ENCODE measurements at regions not wholly inside any gene's neighbourhood (a gene's known extent, or its start where the extent isn't known, plus 50 kb on each side); places are given as distances from the start of the nearest gene placed in this dataset.

DNA sequence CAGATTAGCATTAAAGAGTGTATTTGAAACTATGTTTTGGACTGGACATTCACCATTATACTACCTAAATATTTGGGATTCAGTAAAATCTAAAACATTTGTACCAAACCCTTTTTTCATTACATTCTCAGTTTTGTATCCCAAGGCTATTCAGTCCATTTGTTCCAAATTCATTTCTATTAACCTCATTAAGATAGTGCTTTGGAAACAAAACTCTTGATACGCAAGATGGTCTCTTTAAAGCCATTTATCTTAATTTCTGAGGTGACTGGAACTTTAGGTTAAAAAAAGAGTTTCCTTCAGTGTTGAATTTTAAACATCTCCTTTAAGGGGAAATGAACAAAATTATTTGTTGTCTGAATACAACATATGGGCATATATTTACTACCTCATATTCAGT, 702.5 kb upstream of the GRAMD2B start:
- intact Hi-C loops (cut with DNase I), result no loop called here
- no peak for DNase-seq (ENCODE audit: low spot score)

DNA sequence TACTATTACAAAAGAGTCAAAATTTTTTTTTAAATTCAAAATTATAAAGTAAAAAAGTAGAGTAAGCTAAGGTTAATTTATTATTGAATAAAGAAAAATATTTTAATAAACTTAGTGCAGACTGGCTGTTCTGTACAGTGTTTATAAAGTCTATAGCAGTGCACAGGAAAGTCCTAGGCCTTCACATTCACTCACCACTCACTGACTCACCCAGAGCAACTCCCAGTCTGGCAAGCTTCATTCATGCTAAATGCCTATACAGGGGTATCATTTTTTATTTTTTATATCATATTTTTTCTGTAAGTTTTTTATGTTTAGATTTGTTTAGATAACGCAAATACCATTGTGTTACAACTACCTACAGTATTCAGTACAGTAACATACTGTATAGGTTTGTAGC, 700.7 kb upstream of the GRAMD2B start:
- intact Hi-C loops (cut with DNase I), result no loop called here
- no peak for DNase-seq (ENCODE audit: low spot score)

DNA sequence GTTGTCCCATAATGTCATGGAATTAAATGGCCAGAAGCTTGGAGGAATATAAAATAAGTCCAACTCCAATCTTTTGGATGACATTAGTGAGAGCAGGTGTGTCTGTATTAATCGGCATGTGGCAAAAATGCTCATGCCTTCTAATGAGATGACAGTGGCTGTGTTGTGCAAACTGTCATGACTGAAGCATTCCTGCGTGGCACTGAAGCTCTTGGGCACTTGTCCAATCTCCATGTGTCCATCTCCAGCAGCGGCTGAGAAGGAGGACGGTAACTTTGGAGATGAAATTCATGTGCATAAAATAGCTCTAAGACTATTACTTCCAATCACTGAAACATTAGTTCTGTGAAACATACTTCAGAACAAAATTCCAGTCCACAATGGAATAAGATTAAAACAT, 697.5 kb upstream of the GRAMD2B start:
- no peak for DNase-seq (ENCODE audit: low spot score)
- intact Hi-C loops (cut with DNase I), result no loop called here

DNA sequence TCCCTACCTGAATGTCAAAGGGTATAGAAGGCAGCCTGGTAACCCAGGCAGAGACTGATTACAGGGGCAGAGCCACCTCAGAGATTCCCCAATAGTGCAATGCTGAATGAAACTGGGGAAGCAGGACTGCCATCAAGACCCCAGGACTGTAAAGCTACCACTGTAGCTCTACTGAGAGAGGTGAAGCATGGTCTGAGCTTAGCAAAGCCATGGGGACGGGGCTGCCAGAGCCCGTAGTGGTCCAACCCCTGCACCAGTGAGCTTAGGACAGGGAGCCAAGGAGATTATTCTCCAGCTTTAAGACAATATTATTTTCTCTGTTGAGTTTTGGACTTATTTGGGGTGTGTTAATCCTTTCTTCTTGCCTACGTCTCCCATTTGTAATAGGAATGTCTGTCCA, 679.3 kb upstream of the GRAMD2B start:
- intact Hi-C loops (cut with DNase I), result no loop called here
- DNase-seq (ENCODE audit: low spot score), result no peak

DNA sequence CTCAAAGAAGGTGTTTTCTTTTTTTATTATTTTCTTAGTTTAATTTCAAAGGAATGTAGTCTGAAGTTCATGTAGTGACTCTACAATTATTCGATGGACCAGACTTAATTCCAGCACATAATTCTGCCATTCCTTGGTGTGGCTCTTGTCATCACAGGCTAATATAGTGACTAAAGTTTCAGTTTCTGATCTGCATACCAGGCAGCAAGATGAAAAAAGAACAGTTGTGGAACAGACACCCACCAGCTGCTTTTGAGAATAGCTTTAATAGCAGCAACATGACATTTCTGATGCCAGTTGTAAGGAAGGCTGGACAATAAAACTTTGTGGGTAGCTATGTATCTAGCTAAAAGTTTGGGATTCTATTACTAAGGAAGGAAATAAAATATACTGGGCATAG, 676.3 kb upstream of the GRAMD2B start:
- DNase-seq (ENCODE audit: low spot score), result no peak
- intact Hi-C loops (cut with DNase I), result no loop called here

DNA sequence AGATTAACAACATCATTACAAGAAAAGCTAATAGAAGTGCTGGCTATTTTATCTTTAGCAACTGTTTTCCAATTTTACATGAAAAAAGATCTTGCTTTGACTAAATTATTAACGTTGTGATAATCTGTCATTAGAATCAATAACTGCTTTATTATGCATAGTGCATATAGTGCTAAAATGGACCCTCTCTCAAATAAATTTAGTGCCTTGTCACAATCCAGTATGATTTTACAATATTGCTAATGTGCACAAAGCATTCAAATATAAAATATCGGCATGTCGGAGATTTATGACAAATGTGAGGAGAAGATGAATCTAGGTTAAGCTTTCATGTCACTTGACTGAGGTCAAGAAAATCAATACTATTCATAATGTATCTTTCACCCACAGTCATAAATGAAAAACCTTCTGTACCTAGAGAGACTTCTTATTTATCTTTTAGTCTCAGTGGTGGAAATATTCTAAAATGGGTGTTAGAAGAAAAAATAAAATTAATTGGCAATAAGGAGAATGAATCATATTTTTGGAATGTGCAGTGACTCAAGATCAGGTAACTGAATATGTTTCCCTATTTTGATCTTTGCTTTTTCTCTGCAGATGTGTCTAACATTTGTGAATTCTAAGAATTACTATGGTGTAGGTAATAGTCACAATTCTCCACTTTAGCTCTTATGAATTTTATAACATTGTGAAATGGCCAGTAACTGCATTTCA, 672.9 kb upstream of the GRAMD2B start:
- no peak for DNase-seq (ENCODE audit: low spot score)
- intact Hi-C loops (cut with DNase I), result no loop called here

DNA sequence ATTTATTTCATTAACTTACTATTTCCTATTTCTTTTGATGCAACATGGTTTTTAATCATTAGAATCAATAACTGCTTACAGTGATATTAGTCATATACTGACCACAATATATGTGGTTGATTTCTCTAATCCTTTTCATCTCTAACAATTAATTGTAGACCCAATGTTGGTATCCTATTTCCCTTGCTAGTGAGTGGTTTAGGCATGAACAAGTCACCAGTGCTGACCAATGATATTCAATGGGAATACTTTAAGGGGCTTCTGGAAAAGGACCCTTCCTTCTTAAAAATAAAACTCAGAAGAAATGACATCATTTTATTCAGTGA, 672.4 kb upstream of the GRAMD2B start:
- no peak for DNase-seq (ENCODE audit: low spot score)
- intact Hi-C loops (cut with DNase I), result no loop called here

DNA sequence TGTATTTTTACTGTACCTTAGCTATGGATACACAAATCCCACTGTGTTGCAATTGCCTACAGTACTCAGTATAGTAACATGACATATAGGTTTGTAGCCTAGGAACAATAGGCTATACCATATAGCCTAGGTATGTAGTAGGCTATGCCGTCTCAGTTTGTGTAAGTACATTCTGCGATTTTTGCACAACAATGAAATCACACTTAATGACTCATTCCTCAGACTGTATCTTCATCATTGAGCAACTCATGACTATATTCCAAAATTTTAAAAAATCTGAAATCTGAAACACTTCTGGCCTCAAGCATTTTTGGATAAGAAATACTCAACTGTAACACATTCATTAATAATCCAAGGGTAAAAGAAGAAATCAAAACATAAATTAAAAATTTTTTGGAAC, 666.8 kb upstream of the GRAMD2B start:
- no peak for DNase-seq (ENCODE audit: low spot score)
- intact Hi-C loops (cut with DNase I), result no loop called here

DNA sequence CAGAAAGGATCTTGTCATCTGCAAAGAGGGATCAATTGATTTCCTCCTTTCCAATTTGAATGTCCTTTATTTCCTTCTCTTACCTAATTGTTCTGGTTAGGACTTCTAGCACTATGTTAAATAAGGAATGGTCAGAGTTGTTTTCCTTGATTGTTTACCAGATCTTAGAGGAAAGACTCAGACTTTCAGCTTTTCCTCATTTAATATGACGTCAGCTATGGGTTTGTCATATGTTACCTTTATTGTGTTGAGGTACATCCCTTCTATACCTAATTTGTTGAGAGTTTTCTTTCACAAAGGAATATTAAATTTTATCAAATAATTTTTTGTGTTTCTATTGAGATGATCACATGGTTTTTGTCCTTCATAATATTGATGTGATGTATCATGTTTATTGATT, 656.5 kb upstream of the GRAMD2B start:
- no peak for DNase-seq (ENCODE audit: low spot score)
- intact Hi-C loops (cut with DNase I), result no loop called here

DNA sequence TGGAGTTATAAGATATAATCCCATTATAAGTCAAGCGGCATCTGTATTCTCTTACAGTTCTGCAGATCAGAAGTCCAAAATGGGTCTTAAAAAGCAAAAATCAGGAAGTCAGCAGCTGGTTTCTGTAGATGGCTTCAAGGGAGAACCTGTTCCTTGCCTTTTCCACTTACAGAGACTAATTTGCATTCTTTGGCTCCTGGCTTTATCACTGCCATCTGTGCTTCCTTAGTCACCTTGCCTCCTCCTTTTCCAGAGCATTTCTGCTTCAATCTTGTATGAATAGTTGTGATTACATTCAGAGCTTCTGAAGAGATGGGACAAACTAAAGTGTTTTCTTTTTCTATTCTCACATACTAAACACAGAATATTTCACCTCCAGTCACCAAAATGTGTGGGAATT, 647.3 kb upstream of the GRAMD2B start:
- DNase-seq (ENCODE audit: low spot score), result no peak
- intact Hi-C loops (cut with DNase I), result no loop called here

DNA sequence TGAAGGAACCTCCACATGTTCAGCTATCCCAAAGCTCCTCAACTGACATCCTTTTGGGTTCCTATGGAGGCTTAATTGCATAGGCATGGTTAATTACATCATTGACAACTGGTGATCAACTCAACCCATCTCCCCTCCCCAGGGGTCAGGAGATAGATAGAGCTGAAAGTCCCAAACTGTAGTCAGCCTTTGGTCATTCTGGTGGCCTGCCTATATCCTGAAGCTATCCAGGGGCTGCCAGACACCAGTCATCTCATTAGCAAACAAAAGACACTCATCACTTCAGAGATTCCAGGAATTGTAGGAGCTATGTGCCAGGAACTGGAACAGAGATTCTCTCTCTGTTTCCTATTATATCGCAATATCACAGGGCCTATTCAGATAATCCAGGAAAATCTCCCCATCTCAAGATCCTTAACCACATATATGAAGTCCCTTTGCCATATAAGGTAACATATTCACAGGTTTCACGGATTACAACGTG, 646.5 kb upstream of the GRAMD2B start:
- no peak for DNase-seq (ENCODE audit: low spot score)
- intact Hi-C loops (cut with DNase I), result no loop called here

DNA sequence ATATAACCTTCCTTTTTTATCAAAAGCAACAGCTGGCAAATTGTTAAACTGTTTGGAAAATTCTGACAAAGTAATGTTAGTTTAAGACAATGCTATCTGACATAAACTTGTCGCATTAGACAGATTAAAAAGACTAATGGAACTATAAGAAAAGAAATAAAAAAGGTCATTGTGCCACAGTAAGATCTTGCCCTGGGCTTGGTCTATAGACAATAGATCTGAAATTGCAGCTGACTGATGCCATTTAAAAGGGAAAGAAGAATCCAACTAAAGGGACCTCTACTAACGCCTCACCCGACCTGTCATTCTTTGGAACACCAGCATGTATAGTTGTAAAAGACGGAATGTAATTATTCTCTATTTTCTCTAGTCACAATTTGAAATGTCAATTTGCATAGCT, 644.4 kb upstream of the GRAMD2B start:
- intact Hi-C loops (cut with DNase I), result no loop called here
- DNase-seq (ENCODE audit: low spot score), result no peak

DNA sequence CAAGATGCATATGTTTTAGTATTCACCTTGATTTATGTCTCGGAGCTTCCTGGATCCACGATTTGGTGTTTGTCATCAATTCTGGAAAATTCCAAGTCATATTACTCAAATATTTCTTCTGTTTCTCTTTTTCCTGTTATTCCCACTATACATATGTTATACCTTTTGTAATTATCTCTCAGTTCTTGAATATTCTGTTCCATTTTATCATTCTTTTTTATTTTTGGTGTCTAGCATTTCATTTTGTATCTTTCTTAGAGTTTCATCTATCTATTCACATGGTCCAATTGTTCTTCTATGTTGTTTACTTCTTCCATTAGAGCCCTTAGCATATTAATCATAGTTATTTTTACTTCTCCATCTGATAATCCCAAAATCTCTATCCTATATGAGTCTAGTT, 637.8 kb upstream of the GRAMD2B start:
- no peak for DNase-seq (ENCODE audit: low spot score)

DNA sequence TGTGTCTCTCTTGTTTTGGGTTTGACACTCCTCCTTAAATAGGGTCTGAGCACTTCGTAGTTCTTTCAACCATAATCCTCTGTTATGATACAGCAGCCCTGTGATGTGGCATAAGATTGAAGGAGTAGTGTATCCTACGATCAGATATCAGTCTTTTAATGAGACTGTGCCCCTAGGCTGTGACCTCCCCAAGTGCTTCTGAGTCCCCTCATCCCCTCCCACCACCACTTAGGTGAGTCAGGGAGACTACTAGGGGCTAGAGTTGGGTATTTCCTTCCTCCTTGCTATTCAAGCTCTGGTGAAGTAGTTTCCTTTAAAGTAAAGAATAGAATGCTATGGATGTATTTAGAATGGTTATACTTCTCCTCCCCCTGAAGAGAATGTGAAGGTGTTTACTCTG, 637.2 kb upstream of the GRAMD2B start:
- intact Hi-C loops (cut with DNase I), result no loop called here
- DNase-seq (ENCODE audit: low spot score), result no peak

More for the DNA sequence above, 637.8 kb upstream of the GRAMD2B start:
- intact Hi-C loops (cut with DNase I), result no loop called here

DNA sequence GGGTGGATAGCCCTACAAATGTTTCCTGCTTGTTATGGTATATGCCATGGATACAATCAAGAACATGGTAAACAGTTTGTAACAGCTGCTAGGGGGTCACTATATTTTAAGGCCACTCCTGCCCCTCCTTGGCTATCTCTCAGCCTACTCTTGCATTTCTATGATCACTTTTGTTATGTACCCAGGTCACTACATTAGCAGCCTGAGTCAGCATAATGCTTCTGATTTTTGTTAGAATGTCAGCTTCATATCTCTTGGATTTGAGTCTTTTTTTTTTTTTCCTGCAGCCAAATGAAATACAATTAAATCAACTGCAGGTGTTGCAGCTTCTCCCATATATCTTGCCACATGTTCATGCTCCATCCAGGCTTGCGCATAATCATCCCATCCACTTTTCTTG, 629.7 kb upstream of the GRAMD2B start:
- intact Hi-C loops (cut with DNase I), result no loop called here
- no peak for DNase-seq (ENCODE audit: low spot score)

DNA sequence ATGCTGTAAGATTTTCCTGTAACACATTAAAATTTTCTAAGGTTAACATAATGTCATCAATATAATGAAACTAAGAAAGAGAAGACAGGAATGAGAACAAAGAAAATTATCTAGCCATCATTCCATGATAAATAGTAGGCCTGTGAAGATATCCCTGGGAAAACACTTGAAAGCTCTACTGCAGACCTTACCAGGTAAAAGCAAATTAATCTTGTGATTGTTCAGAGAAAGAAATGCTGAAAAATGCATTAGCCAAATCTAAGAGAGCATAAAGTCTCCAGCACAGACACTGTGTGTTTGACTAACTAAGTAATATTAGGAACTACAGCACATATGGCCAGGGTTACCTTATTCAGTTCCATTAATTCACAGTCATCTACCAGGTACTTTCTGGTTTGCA, 628.3 kb upstream of the GRAMD2B start:
- no peak for DNase-seq (ENCODE audit: low spot score)
- intact Hi-C loops (cut with DNase I), result no loop called here

DNA sequence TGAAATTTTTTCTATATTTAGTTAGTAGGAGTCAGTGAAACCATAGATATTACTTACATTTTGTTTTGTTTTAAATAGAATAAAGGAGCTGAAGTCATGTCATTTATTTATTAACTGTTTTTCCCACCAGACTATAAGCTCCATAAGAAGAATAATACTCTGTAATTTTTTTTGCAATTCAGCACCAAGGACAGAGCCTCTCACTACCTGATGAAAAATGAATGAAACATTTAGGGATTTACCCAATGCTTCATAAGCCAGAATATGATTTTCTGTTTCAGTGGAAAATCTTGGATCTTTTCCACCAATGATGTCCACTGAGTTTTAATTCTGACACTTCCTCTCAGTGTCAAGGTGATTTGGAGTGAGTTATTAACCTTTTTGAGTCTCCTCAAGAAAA, 624.9 kb upstream of the GRAMD2B start:
- intact Hi-C loops (cut with DNase I), result no loop called here
- DNase-seq (ENCODE audit: low spot score), result no peak

DNA sequence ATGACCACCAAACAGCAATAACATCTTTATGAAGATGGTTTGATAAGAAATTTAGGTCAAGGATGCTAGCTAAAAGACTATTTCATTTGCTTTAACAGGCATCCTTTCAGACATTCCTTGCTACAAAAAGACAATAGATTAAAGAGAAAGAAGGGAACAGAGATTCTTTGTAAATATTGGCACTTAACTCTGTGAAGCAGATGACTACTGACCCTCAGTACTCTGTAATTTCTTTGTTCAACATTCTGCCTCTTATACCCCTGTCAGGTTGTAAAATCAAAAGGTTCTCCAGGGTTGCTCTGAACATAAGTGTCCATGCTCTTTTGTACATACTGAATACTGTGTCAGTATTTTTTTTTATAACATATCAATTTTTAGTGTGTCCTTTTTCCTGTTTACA, 610.6 kb upstream of the GRAMD2B start:
- no peak for DNase-seq (ENCODE audit: low spot score)
- intact Hi-C loops (cut with DNase I), result no loop called here

DNA sequence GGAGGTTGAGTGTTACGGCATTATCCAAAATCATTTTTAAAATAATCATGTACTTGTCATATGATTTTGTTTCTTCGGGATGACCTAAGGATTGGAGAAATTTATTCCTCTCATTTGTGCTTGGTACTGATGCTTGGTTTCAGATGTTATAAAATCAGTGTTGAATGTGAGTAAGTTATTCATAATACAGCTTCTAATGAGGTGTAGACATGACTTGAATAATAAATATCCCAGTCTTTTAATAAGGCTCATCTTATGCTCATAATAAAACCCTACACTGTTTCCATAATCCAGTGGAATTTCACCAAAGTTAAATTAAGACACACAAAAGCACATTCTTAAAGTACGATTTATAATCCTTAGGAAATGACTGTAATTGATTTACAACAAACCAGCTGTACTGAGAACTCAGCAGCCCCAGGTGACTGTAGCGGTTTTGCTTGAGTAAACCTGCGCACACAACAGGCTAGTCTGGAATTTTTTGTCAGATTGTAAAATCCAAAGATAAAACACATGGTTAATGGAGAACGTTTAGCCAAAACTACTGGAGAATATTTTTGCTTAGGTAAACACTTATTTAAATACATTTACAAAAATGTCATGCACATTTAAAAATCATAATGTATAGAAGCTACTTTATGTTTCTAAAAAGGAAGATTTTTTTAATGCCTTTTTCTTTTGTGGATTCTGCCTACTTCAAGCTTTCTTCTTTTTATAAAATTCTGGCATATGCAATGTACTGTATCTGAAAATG, 609.8 kb upstream of the GRAMD2B start:
- no peak for DNase-seq (ENCODE audit: low spot score)
- intact Hi-C loops (cut with DNase I), result no loop called here

DNA sequence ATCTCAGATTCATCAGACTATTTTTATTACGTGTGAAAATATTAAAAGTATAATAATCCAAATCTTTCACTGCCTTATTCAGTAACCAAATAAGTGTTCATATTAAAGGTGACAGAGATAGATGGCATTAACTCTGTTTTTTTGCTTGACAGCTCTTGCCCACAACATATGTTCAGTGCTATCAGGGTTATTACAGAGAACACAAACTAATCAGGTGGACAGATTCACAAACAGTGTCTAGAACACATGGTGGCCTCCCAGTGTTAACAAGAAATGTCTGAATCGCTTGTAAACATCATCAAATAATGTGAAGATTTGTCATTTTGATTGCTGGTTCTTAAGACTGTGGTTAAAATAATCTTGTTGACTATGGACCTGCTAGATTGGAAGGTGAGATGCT, 609.1 kb upstream of the GRAMD2B start:
- intact Hi-C loops (cut with DNase I), result no loop called here
- no peak for DNase-seq (ENCODE audit: low spot score)

DNA sequence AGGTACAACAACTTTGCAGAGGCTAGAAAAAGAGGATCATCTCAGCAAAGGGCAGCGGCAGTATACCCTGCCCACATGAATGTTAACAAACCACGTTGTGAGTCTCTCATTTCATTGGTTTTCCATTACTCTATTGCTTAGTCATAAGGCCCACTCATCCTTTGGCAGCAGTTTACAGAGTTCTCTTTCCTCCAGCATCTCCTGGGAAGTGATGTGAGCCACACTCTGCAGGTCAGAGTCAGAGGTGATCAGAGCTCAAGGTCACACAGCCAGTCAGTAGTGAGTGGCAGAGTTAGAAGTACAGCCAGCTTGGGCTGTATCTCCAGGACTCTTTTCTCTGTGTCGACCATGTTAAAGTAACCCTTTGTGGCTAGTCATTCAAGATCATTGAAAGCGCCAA, 599.6 kb upstream of the GRAMD2B start:
- intact Hi-C loops (cut with DNase I), result no loop called here
- no peak for DNase-seq (ENCODE audit: low spot score)

DNA sequence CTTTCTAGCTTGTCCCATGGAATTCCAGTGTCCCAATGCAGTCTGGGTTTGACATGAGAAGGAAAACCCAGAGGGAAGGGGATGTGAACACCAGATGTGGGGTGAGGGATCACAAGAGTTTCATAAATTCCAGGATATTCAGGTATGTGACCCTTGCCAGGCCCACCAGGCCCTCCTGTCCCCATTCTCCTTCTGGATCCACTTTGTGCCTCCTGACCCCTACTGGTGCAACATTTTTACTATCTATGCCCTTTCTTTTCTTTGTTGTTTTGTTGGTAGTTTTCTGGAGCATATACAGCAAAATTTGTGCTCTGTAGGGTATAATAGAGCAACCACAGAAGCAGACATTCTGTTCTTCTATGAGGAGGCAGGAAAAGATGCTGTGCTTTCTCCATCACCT, 597.0 kb upstream of the GRAMD2B start:
- no peak for DNase-seq (ENCODE audit: low spot score)
- intact Hi-C loops (cut with DNase I), result no loop called here
